ENCODE measurements at regions not wholly inside any gene's neighbourhood (a gene's known extent, or its start where the extent isn't known, plus 50 kb on each side); places are given as distances from the start of the nearest gene placed in this dataset.
A peak's percentile ranks its signal among the peaks of the same experiment; 100 is the strongest.

GRCh38 chr18:78363556-78364387 is 615.8 kb upstream of the SALL3 start:
- DNase-seq (ENCODE audit: low read depth, low spot score), result no peak
- H3K4me3 ChIP-seq (ENCODE audit: low read length), result no peak overlapping the region

GRCh38 chr18:78364388-78364960 is 615.1 kb upstream of the SALL3 start:
- no peak overlapping the region for H3K4me3 ChIP-seq (ENCODE audit: low read length)
- DNase-seq (ENCODE audit: low read depth, low spot score), result no peak

GRCh38 chr18:78367996-78368395 is 611.6 kb upstream of the SALL3 start:
- H3K4me3 ChIP-seq (ENCODE audit: low read length), result no peak overlapping the region
- DNase-seq (ENCODE audit: low read depth, low spot score), result no peak

- H3K4me3 ChIP-seq (ENCODE audit: low read length), result no peak overlapping the region
- no peak for DNase-seq (ENCODE audit: low read depth, low spot score)
Measured at GRCh38 chr18:78368726-78369125, 610.9 kb upstream of the SALL3 start.

- DNase-seq (ENCODE audit: low read depth, low spot score), result no peak
- H3K4me3 ChIP-seq (ENCODE audit: low read length), result no peak overlapping the region
Measured at GRCh38 chr18:78376046-78376445, 603.6 kb upstream of the SALL3 start.

GRCh38 chr18:78378403-78378802 is 601.2 kb upstream of the SALL3 start:
- H3K4me3 ChIP-seq (ENCODE audit: low read length), result no peak overlapping the region
- DNase-seq (ENCODE audit: low read depth, low spot score), result no peak

- DNase-seq (ENCODE audit: low read depth, low spot score), result no peak
- no peak overlapping the region for H3K4me3 ChIP-seq (ENCODE audit: low read length)
Measured at GRCh38 chr18:78378983-78379382, 600.6 kb upstream of the SALL3 start.

- no peak overlapping the region for H3K4me3 ChIP-seq (ENCODE audit: low read length)
- no peak for DNase-seq (ENCODE audit: low read depth, low spot score)
Measured at GRCh38 chr18:78390348-78390951, 589.2 kb upstream of the SALL3 start.

GRCh38 chr18:78390952-78391348 is 588.7 kb upstream of the SALL3 start:
- H3K4me3 ChIP-seq (ENCODE audit: low read length), result no peak overlapping the region
- no peak for DNase-seq (ENCODE audit: low read depth, low spot score)

- DNase-seq (ENCODE audit: low read depth, low spot score), result no peak
- no peak overlapping the region for H3K4me3 ChIP-seq (ENCODE audit: low read length)
Measured at GRCh38 chr18:78393086-78393862, 586.3 kb upstream of the SALL3 start.

- DNase-seq (ENCODE audit: low read depth, low spot score), result no peak
- H3K4me3 ChIP-seq (ENCODE audit: low read length), result no peak overlapping the region
Measured at GRCh38 chr18:78396077-78396476, 583.5 kb upstream of the SALL3 start.

GRCh38 chr18:78396756-78397155 is 582.9 kb upstream of the SALL3 start:
- no peak for DNase-seq (ENCODE audit: low read depth, low spot score)
- H3K4me3 ChIP-seq (ENCODE audit: low read length), result no peak overlapping the region

GRCh38 chr18:78399992-78400503 is 579.6 kb upstream of the SALL3 start:
- no peak for DNase-seq (ENCODE audit: low read depth, low spot score)
- no peak overlapping the region for H3K4me3 ChIP-seq (ENCODE audit: low read length)

- no peak overlapping the region for H3K4me3 ChIP-seq (ENCODE audit: low read length)
- no peak for DNase-seq (ENCODE audit: low read depth, low spot score)
Measured at GRCh38 chr18:78402440-78402839, 577.2 kb upstream of the SALL3 start.

GRCh38 chr18:78402966-78403365 is 576.7 kb upstream of the SALL3 start:
- DNase-seq (ENCODE audit: low read depth, low spot score), result no peak
- H3K4me3 ChIP-seq (ENCODE audit: low read length), result no peak overlapping the region

GRCh38 chr18:78403371-78403770 is 576.2 kb upstream of the SALL3 start:
- DNase-seq (ENCODE audit: low read depth, low spot score), result no peak

GRCh38 chr18:78405763-78406162 is 573.9 kb upstream of the SALL3 start:
- no peak for DNase-seq (ENCODE audit: low read depth, low spot score)
- H3K4me3 ChIP-seq (ENCODE audit: low read length), result no peak overlapping the region

More at GRCh38 chr18:78403371-78403770, 576.2 kb upstream of the SALL3 start:
- H3K4me3 ChIP-seq (ENCODE audit: low read length), result no peak overlapping the region

- peak; percentile 90 for DNase-seq (ENCODE audit: low read depth, low spot score)
Measured at GRCh38 chr18:78406743-78407465, 572.7 kb upstream of the SALL3 start.

GRCh38 chr18:78407466-78407844 is 572.2 kb upstream of the SALL3 start:
- no peak for DNase-seq (ENCODE audit: low read depth, low spot score)
- H3K4me3 ChIP-seq (ENCODE audit: low read length), result peak overlapping the region; percentile 27

More at GRCh38 chr18:78406743-78407465, 572.7 kb upstream of the SALL3 start:
- peak overlapping the region; percentile 27 for H3K4me3 ChIP-seq (ENCODE audit: low read length)
